PC-3 (cell line): ENCODE measurements at regions not wholly inside any gene's neighbourhood (a gene's known extent, or its start where the extent isn't known, plus 50 kb on each side); places are given as distances from the start of the nearest gene placed in this dataset.
"Not testable (repeated sequence)": the region's sequence is repeated elsewhere in the genome, so short reads cannot be mapped to it uniquely, and the experiment has no call there.

Experiments used
- ATAC-seq: fragments of 200-7000 bp; cut with Tn5 transposase; 2 replicates; pipeline ENCODE4 v1.9.1; 2020; ENCODE audit warnings: mild to moderate bottlenecking, moderate library complexity
- BruUV-seq: library from RNA; stranded (reverse); fragments of 400-500 nt; replicated peaks from 2 replicates; lab custom pipeline; 2021; lab: Mats Ljungman, UMichigan
- CTCF ChIA-PET: fragments of 300-600 bp; sonication (Branson Sonifier 250); formaldehyde crosslinking; loops from one replicate; lab custom pipeline; 2022; ENCODE audit warnings: antibody characterized with exemption; lab: Charles Lee
- POLR2A ChIA-PET: fragments of 300-600 bp; sonication (Branson Sonifier 250); formaldehyde crosslinking; loops from one replicate; lab custom pipeline; 2022; ENCODE audit warnings: antibody characterized with exemption; ENCODE audit not compliant: unreplicated experiment; lab: Charles Lee
- DNase-seq: peaks from one replicate; pipeline ENCODE4 v3.0.0-alpha.2; 2015
- H2AFZ ChIP-seq: fragments of 300-600 bp; sonication (generic); 2 replicates; pipeline ENCODE4 v1.6.0; 2016; ENCODE audit warnings: antibody characterized with exemption, low read length
- H3F3A ChIP-seq: fragments of 300-600 bp; sonication (generic); one replicate; pipeline ENCODE4 v1.6.0; 2017; ENCODE audit warnings: antibody characterized with exemption, low read length, control low read depth, mild to moderate bottlenecking; ENCODE audit not compliant: unreplicated experiment
- H3K27ac ChIP-seq: fragments of 300-600 bp; sonication (generic); 2 replicates; pipeline ENCODE4 v1.5.1; 2016; ENCODE audit warnings: mild to moderate bottlenecking, low read length
- H3K27me3 ChIP-seq: fragments of 300-600 bp; sonication (generic); 2 replicates; pipeline ENCODE4 v1.6.1; 2016; ENCODE audit warnings: low read length, mixed read lengths
- H3K36me3 ChIP-seq: fragments of 300-600 bp; sonication (generic); 2 replicates; pipeline ENCODE4 v1.6.1; 2016; ENCODE audit warnings: low read depth, mixed run types, low read length, mixed read lengths
- H3K4me1 ChIP-seq: fragments of 300-600 bp; sonication (generic); 2 replicates; pipeline ENCODE4 v1.5.1; 2016; ENCODE audit warnings: low read length; ENCODE audit not compliant: insufficient read depth
- H3K4me2 ChIP-seq: fragments of 300-600 bp; sonication (generic); 2 replicates; pipeline ENCODE4 v1.6.0; 2016; ENCODE audit warnings: low read length
- H3K4me3 ChIP-seq: fragments of 300-600 bp; sonication (generic); 2 replicates; pipeline ENCODE4 v1.5.1; 2016; ENCODE audit warnings: mild to moderate bottlenecking, low read length, mixed read lengths
- H3K79me2 ChIP-seq: fragments of 300-600 bp; sonication (generic); 2 replicates; pipeline ENCODE4 v1.6.1; 2017; ENCODE audit warnings: low read length, mixed read lengths
- H3K9ac ChIP-seq: fragments of 300-600 bp; sonication (generic); 2 replicates; pipeline ENCODE4 v1.6.0; 2016; ENCODE audit warnings: mild to moderate bottlenecking, low read length
- H3K9me2 ChIP-seq: fragments of 300-600 bp; sonication (generic); replicated peaks from 2 replicates; pipeline ENCODE4 v1.6.1; 2016; ENCODE audit warnings: mixed run types, low read length, mixed read lengths
- H3K9me3 ChIP-seq: fragments of 300-600 bp; sonication (generic); 2 replicates; pipeline ENCODE4 v1.6.1; 2016; ENCODE audit warnings: low read length, mixed read lengths
- H4K20me1 ChIP-seq: fragments of 300-600 bp; sonication (generic); 2 replicates; pipeline ENCODE4 v1.6.1; 2016; ENCODE audit warnings: low read length, mixed read lengths
- EZH2 ChIP-seq: fragments of 300-600 bp; sonication (generic); IDR thresholded peaks from one replicate; pipeline ENCODE4 v1.6.1; 2017; ENCODE audit warnings: antibody characterized with exemption, mild to moderate bottlenecking, low read length; ENCODE audit not compliant: unreplicated experiment
- EZH2phosphoT487 ChIP-seq: fragments of 300-600 bp; sonication (generic); IDR thresholded peaks from 2 replicates; pipeline ENCODE4 v1.6.1; 2018; ENCODE audit warnings: mild to moderate bottlenecking, antibody characterized with exemption, low read length, borderline replicate concordance
- intact Hi-C: fragments of 100-400 bp; cut with micrococcal nuclease; formaldehyde crosslinking; loops from 2 replicates; pipeline ENCODE4 v1.9.0; 2023
- TF ChIP-seq, protein P1 (sequence below): fragments of 300-600 bp; sonication (generic); conservative IDR thresholded peaks from 2 replicates; pipeline ENCODE4 v1.5.1; 2017; ENCODE audit warnings: antibody characterized with exemption, low read depth, mild to moderate bottlenecking, low read length

DNA sequence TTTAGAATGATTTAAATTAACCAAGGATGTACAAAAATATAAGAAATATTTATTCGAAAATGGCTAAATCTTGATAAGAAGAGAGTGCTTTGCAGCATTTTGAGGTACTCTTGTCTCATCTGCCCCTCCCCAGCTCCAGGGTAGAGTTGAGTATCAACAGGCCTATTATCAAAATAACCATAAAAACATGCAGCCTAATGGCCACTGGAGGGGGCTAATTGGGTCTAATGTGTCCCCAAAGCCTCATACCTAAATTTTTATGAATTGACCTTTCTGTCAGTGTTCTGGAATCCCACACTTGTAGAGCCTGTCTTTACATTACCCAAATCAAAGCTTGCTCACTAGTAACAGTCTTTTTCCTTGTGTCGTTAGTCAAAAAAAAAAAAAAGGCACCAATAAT is 544.9 kb upstream of the CPXCR1 start:
- Histone ChIP-seq H3K27me3 (no peaks in the 10 kb centered on the region), H3K9me3 (no peaks in the 10 kb centered on the region), H3K9ac (no peak overlapping the region), H3K4me3 (no peak overlapping the region), H3K9me2 (no peaks in the 10 kb centered on the region), H3K36me3 (no peaks in the 10 kb centered on the region), H3K27ac (no peak overlapping the region), H3K4me1 (no peaks in the 10 kb centered on the region), H2AFZ (no peak overlapping the region), H3K4me2 (no peak overlapping the region), H3K79me2 (no peaks in the 10 kb centered on the region), H4K20me1 (no peaks in the 10 kb centered on the region), H3F3A (no peaks in the 10 kb centered on the region)
- CTCF ChIA-PET = no interaction called here
- intact Hi-C loops = no loop called here
- no TSS peak for BruUV-seq
- TF ChIP-seq EZH2 = no peak
- TF ChIP-seq, protein P1, sequence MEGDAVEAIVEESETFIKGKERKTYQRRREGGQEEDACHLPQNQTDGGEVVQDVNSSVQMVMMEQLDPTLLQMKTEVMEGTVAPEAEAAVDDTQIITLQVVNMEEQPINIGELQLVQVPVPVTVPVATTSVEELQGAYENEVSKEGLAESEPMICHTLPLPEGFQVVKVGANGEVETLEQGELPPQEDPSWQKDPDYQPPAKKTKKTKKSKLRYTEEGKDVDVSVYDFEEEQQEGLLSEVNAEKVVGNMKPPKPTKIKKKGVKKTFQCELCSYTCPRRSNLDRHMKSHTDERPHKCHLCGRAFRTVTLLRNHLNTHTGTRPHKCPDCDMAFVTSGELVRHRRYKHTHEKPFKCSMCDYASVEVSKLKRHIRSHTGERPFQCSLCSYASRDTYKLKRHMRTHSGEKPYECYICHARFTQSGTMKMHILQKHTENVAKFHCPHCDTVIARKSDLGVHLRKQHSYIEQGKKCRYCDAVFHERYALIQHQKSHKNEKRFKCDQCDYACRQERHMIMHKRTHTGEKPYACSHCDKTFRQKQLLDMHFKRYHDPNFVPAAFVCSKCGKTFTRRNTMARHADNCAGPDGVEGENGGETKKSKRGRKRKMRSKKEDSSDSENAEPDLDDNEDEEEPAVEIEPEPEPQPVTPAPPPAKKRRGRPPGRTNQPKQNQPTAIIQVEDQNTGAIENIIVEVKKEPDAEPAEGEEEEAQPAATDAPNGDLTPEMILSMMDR = peak; percentile 24; the same call in 1 of the 2 replicates
- no peak for DNase-seq
- POLR2A ChIA-PET = no interaction called here
- no peak for ATAC-seq

DNA sequence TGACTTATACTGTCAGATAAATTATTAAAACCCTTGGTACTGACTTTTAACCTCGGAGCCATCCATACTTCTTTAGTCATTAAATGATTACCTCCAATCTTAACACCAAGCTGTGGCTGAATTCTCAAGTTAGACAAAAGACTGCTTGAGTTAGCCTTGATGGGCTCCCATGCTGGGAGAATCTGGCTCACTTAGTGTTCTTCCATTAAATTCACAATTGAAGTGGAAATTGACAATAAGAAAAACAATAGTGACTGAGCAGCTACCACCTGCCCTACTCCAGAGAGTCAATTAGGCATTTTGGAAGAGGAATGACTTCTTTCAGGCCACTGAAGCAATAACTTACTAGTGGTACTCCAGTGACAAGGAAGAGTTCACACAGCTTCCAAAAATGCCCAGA is 503.0 kb upstream of the CPXCR1 start:
- Histone ChIP-seq H3K9ac (no peak overlapping the region), H3K27ac (no peak overlapping the region), H3K4me3 (no peak overlapping the region), H3K9me3 (no peaks in the 10 kb centered on the region), H3K36me3 (no peaks in the 10 kb centered on the region), H3K79me2 (no peaks in the 10 kb centered on the region), H3F3A (no peaks in the 10 kb centered on the region), H3K9me2 (no peaks in the 10 kb centered on the region), H3K4me1 (no peaks in the 10 kb centered on the region), H2AFZ (no peak overlapping the region), H3K4me2 (no peak overlapping the region), H4K20me1 (no peaks in the 10 kb centered on the region), H3K27me3 (no peaks in the 10 kb centered on the region)
- ChIA-PET CTCF (no interaction called here), POLR2A (no interaction called here)
- BruUV-seq = no TSS peak
- intact Hi-C loops = no loop called here
- DNase-seq = no peak
- no peak for ATAC-seq
- TF ChIP-seq EZH2phosphoT487 = no peak
- TF ChIP-seq EZH2 = no peak
- TF ChIP-seq, protein P1 = no peak

DNA sequence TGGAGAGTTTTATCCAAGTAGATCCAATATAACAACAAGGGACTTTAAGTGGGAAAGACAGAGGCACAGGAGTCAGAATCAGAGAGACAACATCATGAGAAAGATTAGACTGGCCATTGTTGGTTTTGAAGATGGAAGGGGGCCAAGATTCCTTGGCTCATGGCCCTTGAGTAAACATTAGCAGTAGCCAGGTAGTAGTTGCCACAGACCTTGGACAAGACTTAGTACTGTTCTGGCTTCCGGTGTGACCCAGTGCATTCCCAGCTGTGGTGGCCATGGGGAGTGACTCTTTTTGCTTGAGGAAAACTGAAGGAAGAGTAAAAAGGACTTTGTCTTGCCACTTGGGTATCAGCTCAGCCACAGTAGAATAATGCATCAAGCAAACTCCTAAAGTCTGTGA is 462.2 kb upstream of the CPXCR1 start:
- no peak overlapping the region for H3K4me2 ChIP-seq
- H3K9me3 ChIP-seq = no peaks in the 10 kb centered on the region
- H3K36me3 ChIP-seq = no peaks in the 10 kb centered on the region
- H3K4me3 ChIP-seq = no peak overlapping the region
- no peak overlapping the region for H2AFZ ChIP-seq
- H4K20me1 ChIP-seq = no peaks in the 10 kb centered on the region
- no TSS peak for BruUV-seq
- no peak overlapping the region for H3K9ac ChIP-seq
- H3K27me3 ChIP-seq = no peaks in the 10 kb centered on the region
- H3K4me1 ChIP-seq = no peaks in the 10 kb centered on the region
- H3F3A ChIP-seq = no peaks in the 10 kb centered on the region
- POLR2A ChIA-PET = no interaction called here
- H3K27ac ChIP-seq = no peak overlapping the region
- DNase-seq (peak; percentile 68), ATAC-seq (peak; percentile 73)
- H3K79me2 ChIP-seq = no peaks in the 10 kb centered on the region
- TF ChIP-seq, protein P1 = no peak
- no peak for TF ChIP-seq EZH2
- no peak for TF ChIP-seq EZH2phosphoT487
- intact Hi-C loops = no loop called here
- H3K9me2 ChIP-seq = no peaks in the 10 kb centered on the region
- CTCF ChIA-PET = no interaction called here

DNA sequence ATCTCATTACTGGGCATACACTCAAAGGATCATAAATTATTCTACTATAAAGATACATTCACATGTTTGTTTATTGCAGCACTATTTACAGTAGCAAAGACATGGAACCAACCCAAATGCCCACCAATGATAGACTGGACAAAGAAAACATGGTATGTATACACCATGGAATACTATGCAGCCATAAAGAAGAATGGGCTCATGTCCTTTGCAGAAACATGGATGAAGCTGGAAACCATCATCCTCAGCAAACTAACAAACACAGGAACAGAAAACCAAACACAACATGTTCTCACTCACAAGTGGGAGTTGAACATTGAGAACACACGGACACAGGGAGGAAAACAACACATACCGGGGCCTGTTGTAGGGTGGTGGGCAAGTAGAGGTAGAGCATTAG is 433.1 kb upstream of the CPXCR1 start:
- BruUV-seq, POLR2A ChIA-PET, H2AFZ ChIP-seq, CTCF ChIA-PET, intact Hi-C loops, H3K4me2 ChIP-seq, H3K9me2 ChIP-seq, H3K4me1 ChIP-seq, H3K9me3 ChIP-seq, ATAC-seq, H3K27me3 ChIP-seq, H3F3A ChIP-seq, H3K79me2 ChIP-seq, H3K36me3 ChIP-seq, DNase-seq, H3K9ac ChIP-seq, H4K20me1 ChIP-seq, H3K4me3 ChIP-seq, H3K27ac ChIP-seq: not testable (repeated sequence)
